H9 (cell line): ENCODE measurements at regions not wholly inside any gene's neighbourhood (a gene's known extent, or its start where the extent isn't known, plus 50 kb on each side); places are given as distances from the start of the nearest gene placed in this dataset.

Experiments used
- DNase-seq: peaks from one replicate; pipeline ENCODE4 v3.0.0-alpha.2; 2017
- H2AFZ ChIP-seq: one replicate; pipeline ENCODE4 v1.6.1; 2013; ENCODE audit warnings: mild to moderate bottlenecking, low read length, control low read depth, moderate library complexity
- H2AK5ac ChIP-seq: 2 replicates; pipeline ENCODE4 v1.6.1; 2013; ENCODE audit warnings: low read length, control low read depth, mixed read lengths; ENCODE audit not compliant: insufficient read length
- H2BK120ac ChIP-seq: one replicate; pipeline ENCODE4 v1.6.1; 2013; ENCODE audit warnings: low read depth, mild to moderate bottlenecking, low read length, control low read depth, inconsistent platforms; ENCODE audit not compliant: poor library complexity, severe bottlenecking
- H2BK12ac ChIP-seq: 2 replicates; pipeline ENCODE4 v1.6.1; 2013; ENCODE audit warnings: low read length, control low read depth, mixed read lengths, low read depth; ENCODE audit not compliant: insufficient read length
- H2BK15ac ChIP-seq: 2 replicates; pipeline ENCODE4 v1.6.1; 2013; ENCODE audit warnings: low read depth, low read length, control low read depth
- H2BK20ac ChIP-seq: one replicate; pipeline ENCODE4 v1.6.1; 2013; ENCODE audit warnings: low read depth, mild to moderate bottlenecking, low read length, control low read depth, inconsistent platforms; ENCODE audit not compliant: poor library complexity, severe bottlenecking
- H2BK5ac ChIP-seq: 2 replicates; pipeline ENCODE4 v1.6.1; 2013; ENCODE audit warnings: low read length, control low read depth, mixed read lengths; ENCODE audit not compliant: insufficient read length
- H3K14ac ChIP-seq: 2 replicates; pipeline ENCODE4 v1.6.1; 2013; ENCODE audit warnings: low read length, control low read depth; ENCODE audit not compliant: insufficient read depth
- H3K18ac ChIP-seq: 2 replicates; pipeline ENCODE4 v1.6.1; 2013; ENCODE audit warnings: low read depth, mild to moderate bottlenecking, mixed read lengths, low read length, control low read depth; ENCODE audit not compliant: insufficient read length
- H3K23ac ChIP-seq: 2 replicates; pipeline ENCODE4 v1.6.1; 2013; ENCODE audit warnings: low read length, control low read depth, mixed read lengths, low read depth; ENCODE audit not compliant: insufficient read length
- H3K23me2 ChIP-seq: 2 replicates; pipeline ENCODE4 v1.6.1; 2013; ENCODE audit warnings: low read depth, mild to moderate bottlenecking, mixed read lengths, low read length, control low read depth; ENCODE audit not compliant: insufficient read length, poor library complexity, severe bottlenecking
- H3K27ac ChIP-seq: 2 replicates; pipeline ENCODE4 v1.5.1; 2013; ENCODE audit warnings: low read length, control low read depth, mixed read lengths, low read depth; ENCODE audit not compliant: insufficient read length
- H3K27me3 ChIP-seq: 2 replicates; pipeline ENCODE4 v1.6.1; 2013; ENCODE audit warnings: low read length, control low read depth, inconsistent platforms; ENCODE audit not compliant: insufficient read depth
- H3K4ac ChIP-seq: 2 replicates; pipeline ENCODE4 v1.6.1; 2013; ENCODE audit warnings: low read depth, mild to moderate bottlenecking, control low read depth, inconsistent platforms, low read length, moderate library complexity
- H3K4me1 ChIP-seq: 2 replicates; pipeline ENCODE4 v1.6.1; 2013; ENCODE audit warnings: low read length, control low read depth, inconsistent platforms; ENCODE audit not compliant: insufficient read depth
- H3K4me2 ChIP-seq: 2 replicates; pipeline ENCODE4 v1.6.1; 2013; ENCODE audit warnings: low read length, control low read depth, mixed read lengths; ENCODE audit not compliant: insufficient read length, insufficient read depth
- H3K56ac ChIP-seq: 2 replicates; pipeline ENCODE4 v1.6.1; 2013; ENCODE audit warnings: low read depth, mild to moderate bottlenecking, mixed read lengths, low read length, control low read depth; ENCODE audit not compliant: insufficient read length
- H3K79me1 ChIP-seq: 2 replicates; pipeline ENCODE4 v1.6.1; 2013; ENCODE audit warnings: low read depth, mild to moderate bottlenecking, moderate library complexity, low read length, control low read depth, inconsistent platforms; ENCODE audit not compliant: insufficient read depth, poor library complexity, severe bottlenecking
- H3K79me2 ChIP-seq: 2 replicates; pipeline ENCODE4 v1.6.1; 2013; ENCODE audit warnings: low read length, control low read depth, inconsistent platforms; ENCODE audit not compliant: insufficient read depth
- H3K9ac ChIP-seq: 2 replicates; pipeline ENCODE4 v1.6.1; 2013; ENCODE audit warnings: low read length, control low read depth, mixed read lengths; ENCODE audit not compliant: insufficient read length; ENCODE audit errors: extremely low read depth
- H3K9me3 ChIP-seq: one replicate; pipeline ENCODE4 v1.6.1; 2013; ENCODE audit warnings: low read depth, low read length, inconsistent platforms; ENCODE audit not compliant: control insufficient read depth
- H3T11ph ChIP-seq: one replicate; pipeline ENCODE4 v1.6.1; 2013; ENCODE audit warnings: mild to moderate bottlenecking, low read length, control low read depth, inconsistent platforms
- H4K20me1 ChIP-seq: one replicate; pipeline ENCODE4 v1.6.1; 2013; ENCODE audit not compliant: control insufficient read depth, insufficient read length, insufficient read depth
- H4K5ac ChIP-seq: 2 replicates; pipeline ENCODE4 v1.6.1; 2013; ENCODE audit warnings: low read depth, mild to moderate bottlenecking, mixed read lengths, low read length, control low read depth; ENCODE audit not compliant: insufficient read length
- H4K8ac ChIP-seq: replicated peaks from 2 replicates; pipeline ENCODE4 v1.6.1; 2013; ENCODE audit warnings: low read length, control low read depth, mixed read lengths, low read depth; ENCODE audit not compliant: insufficient read length
- H4K91ac ChIP-seq: 2 replicates; pipeline ENCODE4 v1.6.1; 2013; ENCODE audit warnings: low read depth, mild to moderate bottlenecking, moderate library complexity, mixed read lengths, low read length, control low read depth; ENCODE audit not compliant: insufficient read length
- H3K27ac Mint-ChIP-seq, 3 experiments: 2 replicates in 2 of 3; 3 replicates in 1 of 3; pipeline ENCODE4 v1.8.0; 2020 to 2021; ENCODE audit warnings: mixed read lengths in 3 of 3, mild to moderate bottlenecking in 1 of 3, moderate library complexity in 1 of 3
- H3K27me3 Mint-ChIP-seq: 2 replicates; pipeline ENCODE4 v1.8.0; 2021; ENCODE audit warnings: low read depth, mild to moderate bottlenecking, moderate library complexity, mixed read lengths
- H3K36me3 Mint-ChIP-seq, 3 experiments: 2 replicates in 2 of 3; 3 replicates in 1 of 3; pipeline ENCODE4 v1.8.0; 2020 to 2021; ENCODE audit warnings: low read depth in 3 of 3, mixed read lengths in 3 of 3; ENCODE audit not compliant: insufficient read depth in 1 of 3
- H3K4me1 Mint-ChIP-seq, 2 experiments: 2 replicates each; pipeline ENCODE4 v1.8.0; 2020; ENCODE audit warnings: mixed read lengths in 2 of 2
- H3K4me3 Mint-ChIP-seq, 2 experiments: 2 replicates in 1 of 2; 3 replicates in 1 of 2; pipeline ENCODE4 v1.8.0; 2020 to 2021; ENCODE audit warnings: mild to moderate bottlenecking in 2 of 2, mixed read lengths in 2 of 2, moderate library complexity in 1 of 2
- H3K9me3 Mint-ChIP-seq, 2 experiments: 2 replicates in 1 of 2; 3 replicates in 1 of 2; pipeline ENCODE4 v1.8.0; 2020; ENCODE audit warnings: mild to moderate bottlenecking in 2 of 2, mixed read lengths in 2 of 2, moderate library complexity in 1 of 2
- WGBS: extraction: QIAGEN DNeasy Blood & Tissue Kit; methylation state at CpG from one replicate; pipeline ENCODE4 v1.1.7; 2013; ENCODE audit warnings: missing lambda C conversion rate, low lambda C conversion rate, mixed read lengths; ENCODE audit not compliant: insufficient read length; ENCODE audit errors: extremely low coverage; 5-methylcytosine and 5-hydroxymethylcytosine counted together
- TF ChIP-seq, protein P1 (sequence below): fragments of 200-600 bp; sonication (generic); conservative IDR thresholded peaks from 3 replicates; pipeline ENCODE4 v1.8.0; 2021; ENCODE audit warnings: antibody characterized with exemption, mild to moderate bottlenecking

DNA sequence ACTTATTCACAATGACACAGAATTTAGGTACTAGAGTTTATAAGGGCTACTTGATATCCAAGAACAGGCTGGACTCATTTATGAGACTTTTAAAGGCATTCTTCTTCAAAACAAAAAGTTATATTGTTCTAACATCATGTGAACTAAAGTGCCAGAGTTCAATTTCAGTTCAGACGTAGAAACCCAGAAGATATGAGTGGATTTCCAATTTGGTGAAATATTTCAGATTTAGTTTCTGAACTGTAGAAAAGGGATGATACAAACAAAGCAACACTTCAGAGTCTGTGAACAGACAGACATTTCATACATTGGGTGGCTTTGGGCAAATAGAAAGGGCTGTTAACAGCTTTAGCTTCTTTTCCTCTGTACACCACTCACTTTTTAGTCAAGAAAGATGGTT is 384.0 kb downstream of the NR2F1-AS1 start:
- no peaks in the 10 kb centered on the region for H3K27me3 Mint-ChIP-seq
- no peaks in the 10 kb centered on the region for H3K27me3 ChIP-seq
- H3K9me3 Mint-ChIP-seq = no peaks in the 10 kb centered on the region
- no peak for DNase-seq
- no peak overlapping the region for H4K5ac ChIP-seq
- no peaks in the 10 kb centered on the region for H3K79me1 ChIP-seq
- H3K4me2 ChIP-seq = no peak overlapping the region
- no peak overlapping the region for H3K18ac ChIP-seq
- no peaks in the 10 kb centered on the region for H3K4me1 ChIP-seq
- no peak overlapping the region for H2AFZ ChIP-seq
- no peak overlapping the region for H2BK20ac ChIP-seq
- H3K4ac ChIP-seq = no peak overlapping the region
- no peak overlapping the region for H3T11ph ChIP-seq
- no peak overlapping the region for H3K56ac ChIP-seq
- H3K9me3 ChIP-seq = no peaks in the 10 kb centered on the region
- H3K14ac ChIP-seq = no peak overlapping the region
- no peak overlapping the region for H3K9ac ChIP-seq
- H3K27ac ChIP-seq = no peak overlapping the region
- no peak overlapping the region for H3K4me3 Mint-ChIP-seq
- no peak overlapping the region for H4K91ac ChIP-seq
- H2BK5ac ChIP-seq = no peak overlapping the region
- H3K23me2 ChIP-seq = no peaks in the 10 kb centered on the region
- H3K23ac ChIP-seq = no peak overlapping the region
- WGBS = no CpG with 5 or more reads among the region's 1 CpG
- no peaks in the 10 kb centered on the region for H3K79me2 ChIP-seq
- H3K4me1 Mint-ChIP-seq = 0 out of 4 replicates have a peak, but pooled peaks cover 0 to 3% of the 10 kb centered on the region in 2 experiments
- no peak overlapping the region for H3K27ac Mint-ChIP-seq
- no peak overlapping the region for H2BK120ac ChIP-seq
- TF ChIP-seq, protein P1, sequence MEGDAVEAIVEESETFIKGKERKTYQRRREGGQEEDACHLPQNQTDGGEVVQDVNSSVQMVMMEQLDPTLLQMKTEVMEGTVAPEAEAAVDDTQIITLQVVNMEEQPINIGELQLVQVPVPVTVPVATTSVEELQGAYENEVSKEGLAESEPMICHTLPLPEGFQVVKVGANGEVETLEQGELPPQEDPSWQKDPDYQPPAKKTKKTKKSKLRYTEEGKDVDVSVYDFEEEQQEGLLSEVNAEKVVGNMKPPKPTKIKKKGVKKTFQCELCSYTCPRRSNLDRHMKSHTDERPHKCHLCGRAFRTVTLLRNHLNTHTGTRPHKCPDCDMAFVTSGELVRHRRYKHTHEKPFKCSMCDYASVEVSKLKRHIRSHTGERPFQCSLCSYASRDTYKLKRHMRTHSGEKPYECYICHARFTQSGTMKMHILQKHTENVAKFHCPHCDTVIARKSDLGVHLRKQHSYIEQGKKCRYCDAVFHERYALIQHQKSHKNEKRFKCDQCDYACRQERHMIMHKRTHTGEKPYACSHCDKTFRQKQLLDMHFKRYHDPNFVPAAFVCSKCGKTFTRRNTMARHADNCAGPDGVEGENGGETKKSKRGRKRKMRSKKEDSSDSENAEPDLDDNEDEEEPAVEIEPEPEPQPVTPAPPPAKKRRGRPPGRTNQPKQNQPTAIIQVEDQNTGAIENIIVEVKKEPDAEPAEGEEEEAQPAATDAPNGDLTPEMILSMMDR = no peak
- no peak overlapping the region for H2AK5ac ChIP-seq
- H3K36me3 Mint-ChIP-seq = no peaks in the 10 kb centered on the region
- no peak overlapping the region for H4K8ac ChIP-seq
- H4K20me1 ChIP-seq = no peaks in the 10 kb centered on the region
- H2BK15ac ChIP-seq = no peak overlapping the region
- H2BK12ac ChIP-seq = no peak overlapping the region
